GM23338 (cell line): ENCODE measurements at regions not wholly inside any gene's neighbourhood (a gene's known extent, or its start where the extent isn't known, plus 50 kb on each side); places are given as distances from the start of the nearest gene placed in this dataset.

Experiments
- ATAC-seq: fragments of 200-7000 bp; cut with Tn5 transposase; 3 replicates; pipeline ENCODE4 v1.9.1; 2020
- DNase-seq: peaks from one replicate; pipeline ENCODE4 v3.0.0-alpha.2; 2015; ENCODE audit warnings: low spot score
- H2AFZ ChIP-seq: fragments of 200-600 bp; sonication (generic); 2 replicates; pipeline ENCODE4 v1.8.0; 2016; ENCODE audit warnings: antibody characterized with exemption, mild to moderate bottlenecking, moderate library complexity
- H3F3A ChIP-seq: fragments of 200-600 bp; sonication (generic); replicated peaks from 2 replicates; pipeline ENCODE4 v1.8.0; 2017; ENCODE audit warnings: antibody characterized with exemption, mixed run types, low read depth
- H3K27ac ChIP-seq: fragments of 200-600 bp; sonication (generic); 2 replicates; pipeline ENCODE4 v1.6.1; 2016; ENCODE audit warnings: low read depth
- H3K27me3 ChIP-seq: fragments of 200-600 bp; sonication (generic); 2 replicates; pipeline ENCODE4 v1.8.0; 2016; ENCODE audit warnings: mild to moderate bottlenecking, mixed run types, moderate library complexity; ENCODE audit not compliant: insufficient read depth
- H3K36me3 ChIP-seq: fragments of 200-600 bp; sonication (generic); 2 replicates; pipeline ENCODE4 v1.8.0; 2016; ENCODE audit warnings: mild to moderate bottlenecking; ENCODE audit not compliant: insufficient read depth
- H3K4me1 ChIP-seq: fragments of 200-600 bp; sonication (generic); 2 replicates; pipeline ENCODE4 v1.8.0; 2016; ENCODE audit warnings: mild to moderate bottlenecking, moderate library complexity; ENCODE audit not compliant: insufficient read depth
- H3K4me2 ChIP-seq: fragments of 200-600 bp; sonication (generic); 2 replicates; pipeline ENCODE4 v1.7.1; 2017; ENCODE audit warnings: mixed run types
- H3K4me3 ChIP-seq: fragments of 200-600 bp; sonication (generic); 2 replicates; pipeline ENCODE4 v1.6.1; 2016; ENCODE audit warnings: mixed run types
- H3K79me2 ChIP-seq: fragments of 200-600 bp; sonication (generic); replicated peaks from 2 replicates; pipeline ENCODE4 v1.8.0; 2017; ENCODE audit warnings: mild to moderate bottlenecking; ENCODE audit not compliant: insufficient read depth
- H3K9me2 ChIP-seq: fragments of 200-600 bp; sonication (generic); 2 replicates; pipeline ENCODE4 v1.8.0; 2017; ENCODE audit not compliant: insufficient read depth
- H4K20me1 ChIP-seq: fragments of 200-600 bp; sonication (generic); replicated peaks from 2 replicates; pipeline ENCODE4 v1.8.0; 2017; ENCODE audit warnings: mild to moderate bottlenecking; ENCODE audit not compliant: insufficient read depth
- H3K27ac Mint-ChIP-seq: 2 replicates; pipeline ENCODE4 v1.8.0; 2020; ENCODE audit warnings: inconsistent platforms, mild to moderate bottlenecking, moderate library complexity, mixed read lengths
- H3K27me3 Mint-ChIP-seq: 3 replicates; pipeline ENCODE4 v1.8.0; 2022; ENCODE audit warnings: low read depth, mild to moderate bottlenecking, moderate library complexity, mixed read lengths, inconsistent platforms; ENCODE audit not compliant: insufficient read depth, poor library complexity
- H3K36me3 Mint-ChIP-seq: 3 replicates; pipeline ENCODE4 v1.8.0; 2021; ENCODE audit warnings: low read depth, mild to moderate bottlenecking, inconsistent platforms, moderate library complexity, mixed read lengths
- H3K4me1 Mint-ChIP-seq: 3 replicates; pipeline ENCODE4 v1.8.0; 2020; ENCODE audit warnings: mild to moderate bottlenecking, inconsistent platforms, mixed read lengths
- H3K4me3 Mint-ChIP-seq: 3 replicates; pipeline ENCODE4 v1.8.0; 2021; ENCODE audit warnings: moderate library complexity, mild to moderate bottlenecking, inconsistent platforms, mixed read lengths
- H3K9me3 Mint-ChIP-seq: 3 replicates; pipeline ENCODE4 v1.8.0; 2020; ENCODE audit warnings: moderate library complexity, mild to moderate bottlenecking, inconsistent platforms, mixed read lengths
- CREB1 ChIP-seq: fragments of 250-450 bp; sonication (Bioruptor Pico); IDR thresholded peaks from 2 replicates; pipeline ENCODE4 v1.5.0; 2020; ENCODE audit warnings: low read depth, mild to moderate bottlenecking, moderate library complexity
- CTCF ChIP-seq, 2 experiments: fragments of 200-600 bp in 1 of 2; sonication (generic) in 1 of 2; conservative IDR thresholded peaks; 2 replicates each; pipeline versions ENCODE4 v1.5.1 to v1.6.1; 2016 to 2017; ENCODE audit warnings: antibody characterized with exemption in 2 of 2, low read depth in 2 of 2, mild to moderate bottlenecking in 2 of 2, moderate library complexity in 1 of 2
- ETS1 ChIP-seq: IDR thresholded peaks from 2 replicates; pipeline ENCODE4 v1.6.1; 2016; ENCODE audit warnings: antibody characterized with exemption
- EZH2 ChIP-seq: fragments of 200-600 bp; sonication (generic); IDR thresholded peaks from one replicate; pipeline ENCODE4 v1.8.0; 2017; ENCODE audit warnings: antibody characterized with exemption, mild to moderate bottlenecking, low read depth; ENCODE audit not compliant: unreplicated experiment
- EZH2phosphoT487 ChIP-seq: fragments of 200-600 bp; sonication (generic); IDR thresholded peaks from one replicate; pipeline ENCODE4 v1.8.1; 2018; ENCODE audit warnings: antibody characterized with exemption; ENCODE audit not compliant: unreplicated experiment
- JUNB ChIP-seq: IDR thresholded peaks from one replicate; pipeline ENCODE4 v1.6.1; 2016; ENCODE audit warnings: antibody characterized with exemption; ENCODE audit not compliant: unreplicated experiment
- NANOG ChIP-seq: IDR thresholded peaks from 2 replicates; pipeline ENCODE4 v1.6.1; 2016; ENCODE audit warnings: antibody characterized with exemption, borderline replicate concordance
- POLR2AphosphoS5 ChIP-seq: IDR thresholded peaks from 2 replicates; pipeline ENCODE4 v1.6.1; 2016; ENCODE audit warnings: antibody characterized with exemption, low read depth
- REST ChIP-seq: IDR thresholded peaks from one replicate; pipeline ENCODE4 v1.6.1; 2018; ENCODE audit warnings: antibody characterized with exemption; ENCODE audit not compliant: unreplicated experiment
- STAT1 ChIP-seq: IDR thresholded peaks from one replicate; pipeline ENCODE4 v1.6.1; 2016; ENCODE audit warnings: antibody characterized with exemption; ENCODE audit not compliant: unreplicated experiment
- ZNF114 ChIP-seq: fragments of 250-450 bp; sonication (Bioruptor Pico); IDR thresholded peaks from 2 replicates; pipeline ENCODE4 v1.5.0; 2020; ENCODE audit warnings: mild to moderate bottlenecking, moderate library complexity
- ZNF331 ChIP-seq: fragments of 250-450 bp; sonication (Bioruptor Pico); IDR thresholded peaks from 2 replicates; pipeline ENCODE4 v1.5.0; 2020; ENCODE audit warnings: low read depth, mild to moderate bottlenecking, moderate library complexity
- ZNF462 ChIP-seq: fragments of 250-450 bp; sonication (Bioruptor Pico); IDR thresholded peaks from 2 replicates; pipeline ENCODE4 v1.5.0; 2020; ENCODE audit warnings: mild to moderate bottlenecking, moderate library complexity

GRCh38 chr13:52925775-52926285, 77.4 kb upstream of the PCDH8 start:
- 0 out of 2 replicates have a peak, but pooled peaks cover 5% of the 10 kb centered on the region for H3K4me1 ChIP-seq
- no peaks in the 10 kb centered on the region for H3K36me3 ChIP-seq
- H4K20me1 ChIP-seq: no peaks in the 10 kb centered on the region
- peak overlapping the region; percentile 85 for H2AFZ ChIP-seq
- H3K9me3 Mint-ChIP-seq: no peaks in the 10 kb centered on the region; the same call in 2 of the 3 replicates
- no peaks in the 10 kb centered on the region for H3F3A ChIP-seq
- no peak overlapping the region for H3K27ac ChIP-seq
- H3K27me3 Mint-ChIP-seq: peaks cover 6% of the 10 kb centered on the region
- H3K4me1 Mint-ChIP-seq: peaks cover 18% of the 10 kb centered on the region
- H3K27me3 ChIP-seq: no peaks in the 10 kb centered on the region
- no peaks in the 10 kb centered on the region for H3K79me2 ChIP-seq
- no peak overlapping the region for H3K4me2 ChIP-seq
- H3K9me2 ChIP-seq: peaks cover 15% of the 10 kb centered on the region; the same call in 1 of the 2 replicates
- H3K4me3 Mint-ChIP-seq: no peak overlapping the region
- H3K4me3 ChIP-seq: no peak overlapping the region
- H3K27ac Mint-ChIP-seq: no peak overlapping the region
- ATAC-seq (no peak), DNase-seq (no peak)
- TF ChIP-seq ZNF462 (CRISPR knock-in tag) (no peak), POLR2AphosphoS5 (no peak), ZNF331 (no peak), EZH2phosphoT487 (no peak), CTCF (conservative IDR thresholded peaks at IDR 0.05; ENCODE audit: low read depth in 2 of 2) (no peak), STAT1 (no peak), ETS1 (no peak), JUNB (no peak), EZH2 (no peak), ZNF114 (no peak), NANOG (no peak), REST (no peak), CREB1 (CRISPR knock-in tag) (no peak)
- no peaks in the 10 kb centered on the region; the same call in 2 of the 3 replicates for H3K36me3 Mint-ChIP-seq
